ENCODE measurements at regions not wholly inside any gene's neighbourhood (a gene's known extent, or its start where the extent isn't known, plus 50 kb on each side); places are given as distances from the start of the nearest gene placed in this dataset.

DNA sequence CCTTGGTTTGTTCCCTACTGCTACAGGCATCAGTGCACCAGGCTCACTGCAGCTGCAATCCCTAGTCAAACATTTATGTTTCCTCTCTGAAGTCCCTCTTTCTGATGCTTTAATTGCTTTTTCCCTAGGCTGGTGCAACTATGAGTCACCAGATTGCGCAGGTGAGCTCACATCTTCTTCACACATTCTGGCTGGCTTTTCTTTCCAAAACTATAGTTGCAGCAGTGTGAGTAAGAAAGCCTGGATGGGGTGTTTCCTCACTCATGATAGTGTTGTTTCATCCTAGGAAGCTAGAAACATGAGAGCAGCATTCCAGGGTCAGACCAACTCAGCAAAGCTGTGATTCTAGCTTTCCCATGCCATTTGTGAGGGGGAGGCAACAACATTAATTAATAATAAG, 296.4 kb downstream of the PAX1 start:
- Histone ChIP-seq H3K27ac (ENCODE audit: low read length) (no peak overlapping the region), H3K9me3 (ENCODE audit: control insufficient read depth, low read depth, low read length) (no peaks in the 10 kb centered on the region), H3K27me3 (ENCODE audit: control insufficient read depth, insufficient read depth, low read length) (no peaks in the 10 kb centered on the region), H3K36me3 (ENCODE audit: control insufficient read depth, low read depth, low read length) (no peaks in the 10 kb centered on the region), H3K4me1 (ENCODE audit: control insufficient read depth, low read depth, low read length) (no peaks in the 10 kb centered on the region), H3K9ac (ENCODE audit: low read length) (no peak overlapping the region), H3K4me3 (ENCODE audit: low read length) (no peak overlapping the region)

- Histone ChIP-seq H3K4me3 (ENCODE audit: low read length) (no peak overlapping the region), H3K9ac (ENCODE audit: low read length) (no peak overlapping the region), H3K9me3 (ENCODE audit: control insufficient read depth, low read depth, low read length) (no peaks in the 10 kb centered on the region), H3K27ac (ENCODE audit: low read length) (no peak overlapping the region), H3K4me1 (ENCODE audit: control insufficient read depth, low read depth, low read length) (no peaks in the 10 kb centered on the region), H3K27me3 (ENCODE audit: control insufficient read depth, insufficient read depth, low read length) (no peaks in the 10 kb centered on the region), H3K36me3 (ENCODE audit: control insufficient read depth, low read depth, low read length) (no peaks in the 10 kb centered on the region)
Measured at GRCh38 chr20:21995461-21995860, 290.0 kb downstream of the PAX1 start.

GRCh38 chr20:21994203-21994602, 288.7 kb downstream of the PAX1 start:
- Histone ChIP-seq H3K36me3 (ENCODE audit: control insufficient read depth, low read depth, low read length) (no peaks in the 10 kb centered on the region), H3K27me3 (ENCODE audit: control insufficient read depth, insufficient read depth, low read length) (no peaks in the 10 kb centered on the region), H3K9me3 (ENCODE audit: control insufficient read depth, low read depth, low read length) (no peaks in the 10 kb centered on the region), H3K27ac (ENCODE audit: low read length) (no peak overlapping the region), H3K9ac (ENCODE audit: low read length) (no peak overlapping the region), H3K4me1 (ENCODE audit: control insufficient read depth, low read depth, low read length) (no peaks in the 10 kb centered on the region), H3K4me3 (ENCODE audit: low read length) (no peak overlapping the region)

DNA sequence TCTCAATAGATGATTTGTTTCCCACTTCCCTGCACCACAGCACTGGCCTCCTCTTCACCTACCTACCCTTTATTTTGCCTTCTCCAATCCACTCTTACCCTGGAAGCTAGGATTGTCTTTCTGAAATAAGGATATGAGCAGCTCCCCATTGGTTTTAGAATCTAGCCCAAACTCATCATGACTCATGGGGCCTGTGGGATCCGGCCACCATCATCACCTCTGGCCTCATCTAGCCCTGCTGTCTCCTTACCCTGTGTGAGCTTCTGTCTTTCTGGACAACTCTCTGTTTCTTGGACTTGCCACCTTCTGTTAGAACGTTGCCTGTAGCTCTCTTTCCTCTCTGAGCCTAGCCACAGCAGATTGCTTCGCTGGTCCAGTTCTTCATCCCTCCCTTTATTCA, 277.1 kb downstream of the PAX1 start:
- H3K9me3 ChIP-seq (ENCODE audit: control insufficient read depth, low read depth, low read length), result no peaks in the 10 kb centered on the region
- no peaks in the 10 kb centered on the region for H3K4me1 ChIP-seq (ENCODE audit: control insufficient read depth, low read depth, low read length)
- H3K4me3 ChIP-seq (ENCODE audit: low read length), result no peak overlapping the region
- H3K27me3 ChIP-seq (ENCODE audit: control insufficient read depth, insufficient read depth, low read length), result no peaks in the 10 kb centered on the region
- H3K36me3 ChIP-seq (ENCODE audit: control insufficient read depth, low read depth, low read length), result no peaks in the 10 kb centered on the region
- no peak overlapping the region for H3K27ac ChIP-seq (ENCODE audit: low read length)
- no peak overlapping the region for H3K9ac ChIP-seq (ENCODE audit: low read length)

GRCh38 chr20:21981597-21982344, 276.3 kb downstream of the PAX1 start:
- Histone ChIP-seq H3K36me3 (ENCODE audit: control insufficient read depth, low read depth, low read length) (no peaks in the 10 kb centered on the region), H3K27ac (ENCODE audit: low read length) (no peak overlapping the region), H3K4me3 (ENCODE audit: low read length) (no peak overlapping the region)

GRCh38 chr20:21981179-21981578, 275.7 kb downstream of the PAX1 start:
- no peak overlapping the region for H3K27ac ChIP-seq (ENCODE audit: low read length)

More at GRCh38 chr20:21981597-21982344, 276.3 kb downstream of the PAX1 start:
- Histone ChIP-seq H3K27me3 (ENCODE audit: control insufficient read depth, insufficient read depth, low read length) (no peaks in the 10 kb centered on the region), H3K9me3 (ENCODE audit: control insufficient read depth, low read depth, low read length) (no peaks in the 10 kb centered on the region), H3K9ac (ENCODE audit: low read length) (no peak overlapping the region), H3K4me1 (ENCODE audit: control insufficient read depth, low read depth, low read length) (no peaks in the 10 kb centered on the region)

DNA sequence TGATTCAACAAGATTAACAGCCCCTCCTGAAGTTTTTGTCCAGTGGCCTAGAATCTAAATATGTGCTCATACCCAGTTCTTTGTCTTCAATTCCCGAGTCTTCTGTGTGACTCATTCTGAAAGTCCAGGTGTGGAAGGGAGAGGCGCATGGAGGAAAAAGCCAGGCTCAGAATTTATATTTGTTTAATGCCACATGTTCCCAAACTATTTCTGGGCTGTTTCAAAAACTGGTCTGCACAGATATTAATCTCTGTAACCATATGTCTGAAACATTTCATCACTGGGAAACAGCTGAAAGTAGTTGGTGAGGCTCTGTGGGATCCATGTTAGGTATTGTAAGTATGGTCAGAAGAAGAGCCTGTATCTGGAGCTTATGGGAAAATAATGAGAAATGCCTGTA, 266.0 kb downstream of the PAX1 start:
- Histone ChIP-seq H3K9me3 (ENCODE audit: control insufficient read depth, low read depth, low read length) (peaks cover 3% of the 10 kb centered on the region), H3K4me1 (ENCODE audit: control insufficient read depth, low read depth, low read length) (no peaks in the 10 kb centered on the region), H3K9ac (ENCODE audit: low read length) (no peak overlapping the region), H3K4me3 (ENCODE audit: low read length) (no peak overlapping the region), H3K27ac (ENCODE audit: low read length) (no peak overlapping the region), H3K27me3 (ENCODE audit: control insufficient read depth, insufficient read depth, low read length) (no peaks in the 10 kb centered on the region), H3K36me3 (ENCODE audit: control insufficient read depth, low read depth, low read length) (no peaks in the 10 kb centered on the region)

More at GRCh38 chr20:21981179-21981578, 275.7 kb downstream of the PAX1 start:
- H3K27me3 ChIP-seq (ENCODE audit: control insufficient read depth, insufficient read depth, low read length), result no peaks in the 10 kb centered on the region
- no peaks in the 10 kb centered on the region for H3K4me1 ChIP-seq (ENCODE audit: control insufficient read depth, low read depth, low read length)
- H3K36me3 ChIP-seq (ENCODE audit: control insufficient read depth, low read depth, low read length), result no peaks in the 10 kb centered on the region
- no peak overlapping the region for H3K9ac ChIP-seq (ENCODE audit: low read length)
- H3K9me3 ChIP-seq (ENCODE audit: control insufficient read depth, low read depth, low read length), result peaks cover 1% of the 10 kb centered on the region
- no peak overlapping the region for H3K4me3 ChIP-seq (ENCODE audit: low read length)

- Histone ChIP-seq H3K27me3 (ENCODE audit: control insufficient read depth, insufficient read depth, low read length) (no peaks in the 10 kb centered on the region), H3K4me1 (ENCODE audit: control insufficient read depth, low read depth, low read length) (no peaks in the 10 kb centered on the region), H3K9ac (ENCODE audit: low read length) (no peak overlapping the region), H3K9me3 (ENCODE audit: control insufficient read depth, low read depth, low read length) (no peaks in the 10 kb centered on the region), H3K27ac (ENCODE audit: low read length) (no peak overlapping the region), H3K36me3 (ENCODE audit: control insufficient read depth, low read depth, low read length) (no peaks in the 10 kb centered on the region), H3K4me3 (ENCODE audit: low read length) (no peak overlapping the region)
Measured at GRCh38 chr20:21968486-21968885, 263.0 kb downstream of the PAX1 start.

- H3K27me3 ChIP-seq (ENCODE audit: control insufficient read depth, insufficient read depth, low read length), result no peaks in the 10 kb centered on the region
- H3K36me3 ChIP-seq (ENCODE audit: control insufficient read depth, low read depth, low read length), result no peaks in the 10 kb centered on the region
- no peak overlapping the region for H3K4me3 ChIP-seq (ENCODE audit: low read length)
Measured at GRCh38 chr20:21967481-21967880, 262.0 kb downstream of the PAX1 start.

GRCh38 chr20:21956591-21956990, 251.1 kb downstream of the PAX1 start:
- Histone ChIP-seq H3K27ac (ENCODE audit: low read length) (no peak overlapping the region), H3K36me3 (ENCODE audit: control insufficient read depth, low read depth, low read length) (no peaks in the 10 kb centered on the region), H3K4me1 (ENCODE audit: control insufficient read depth, low read depth, low read length) (no peaks in the 10 kb centered on the region), H3K4me3 (ENCODE audit: low read length) (no peak overlapping the region), H3K27me3 (ENCODE audit: control insufficient read depth, insufficient read depth, low read length) (no peaks in the 10 kb centered on the region), H3K9ac (ENCODE audit: low read length) (no peak overlapping the region), H3K9me3 (ENCODE audit: control insufficient read depth, low read depth, low read length) (no peaks in the 10 kb centered on the region)

More at GRCh38 chr20:21967481-21967880, 262.0 kb downstream of the PAX1 start:
- Histone ChIP-seq H3K9ac (ENCODE audit: low read length) (no peak overlapping the region), H3K9me3 (ENCODE audit: control insufficient read depth, low read depth, low read length) (no peaks in the 10 kb centered on the region), H3K4me1 (ENCODE audit: control insufficient read depth, low read depth, low read length) (no peaks in the 10 kb centered on the region), H3K27ac (ENCODE audit: low read length) (no peak overlapping the region)

DNA sequence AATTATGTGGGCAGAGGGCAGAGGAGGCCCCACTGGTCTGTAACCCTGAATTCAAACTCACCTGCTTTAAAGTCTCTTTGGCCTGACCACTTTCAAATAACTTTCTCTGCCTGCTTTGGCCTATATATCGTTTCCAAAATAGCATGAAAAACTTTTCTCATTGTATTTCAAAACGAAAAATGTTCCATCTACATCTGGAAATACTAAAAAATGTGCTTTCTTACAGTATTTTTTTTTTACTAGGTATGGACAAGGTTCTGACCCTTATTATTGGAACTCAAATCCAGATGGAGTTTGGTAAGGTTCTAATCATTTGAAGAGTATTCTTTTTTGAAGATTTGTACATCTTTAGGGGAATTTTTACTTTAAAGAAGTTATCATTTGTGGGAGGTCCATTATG, 241.9 kb downstream of the PAX1 start:
- H3K4me3 ChIP-seq (ENCODE audit: low read length), result no peak overlapping the region
- H3K27ac ChIP-seq (ENCODE audit: low read length), result no peak overlapping the region
- no peaks in the 10 kb centered on the region for H3K27me3 ChIP-seq (ENCODE audit: control insufficient read depth, insufficient read depth, low read length)
- H3K9me3 ChIP-seq (ENCODE audit: control insufficient read depth, low read depth, low read length), result no peaks in the 10 kb centered on the region
- H3K9ac ChIP-seq (ENCODE audit: low read length), result no peak overlapping the region
- no peaks in the 10 kb centered on the region for H3K36me3 ChIP-seq (ENCODE audit: control insufficient read depth, low read depth, low read length)
- H3K4me1 ChIP-seq (ENCODE audit: control insufficient read depth, low read depth, low read length), result no peaks in the 10 kb centered on the region

- H3K27me3 ChIP-seq (ENCODE audit: control insufficient read depth, insufficient read depth, low read length), result no peaks in the 10 kb centered on the region
- H3K4me1 ChIP-seq (ENCODE audit: control insufficient read depth, low read depth, low read length), result no peaks in the 10 kb centered on the region
- no peaks in the 10 kb centered on the region for H3K9me3 ChIP-seq (ENCODE audit: control insufficient read depth, low read depth, low read length)
- no peak overlapping the region for H3K27ac ChIP-seq (ENCODE audit: low read length)
- no peak overlapping the region for H3K4me3 ChIP-seq (ENCODE audit: low read length)
- H3K36me3 ChIP-seq (ENCODE audit: control insufficient read depth, low read depth, low read length), result no peaks in the 10 kb centered on the region
- no peak overlapping the region for H3K9ac ChIP-seq (ENCODE audit: low read length)
Measured at GRCh38 chr20:21944227-21944626, 238.8 kb downstream of the PAX1 start.

Data from iPS-18a (cell line).